Stimulated activated CD8-positive, alpha-beta memory T cell treated with anti-CD3 and anti-CD28 coated beads, Interleukin-4, amount 100 ng/mL, for 4 hours (primary cell): ENCODE measurements at regions not wholly inside any gene's neighbourhood (a gene's known extent, or its start where the extent isn't known, plus 50 kb on each side); places are given as distances from the start of the nearest gene placed in this dataset.

Source experiments
- DNase-seq, 2 donors: peaks; one replicate each; pipeline ENCODE4 v3.0.0-alpha.2; 2020; ENCODE audit warnings: low read depth in 2 of 2, low spot score in 1 of 2

DNA sequence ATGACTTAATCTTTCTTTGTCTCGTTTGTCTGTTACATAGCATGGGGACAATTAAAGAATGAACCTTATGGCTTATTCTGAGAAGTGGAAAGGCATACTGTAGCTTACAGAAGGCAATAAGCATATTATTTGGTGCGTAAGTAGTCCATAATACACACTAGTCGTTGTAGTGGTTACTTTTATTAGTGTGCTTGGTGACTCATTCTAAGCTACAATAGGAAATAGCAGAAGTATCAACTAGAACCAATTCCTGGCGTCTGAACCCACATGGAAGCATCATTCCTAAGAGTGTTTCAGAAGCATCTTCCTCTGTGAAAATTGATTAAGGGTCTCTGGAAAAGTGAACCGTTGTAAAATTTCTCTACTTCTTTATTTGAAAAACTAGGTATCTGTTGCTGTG lies 777.8 kb upstream of the EEF2KMT start:
- no peak for DNase-seq

GRCh38 chr16:5874899-5875298 lies 777.3 kb upstream of the EEF2KMT start:
- DNase-seq: no peak

- no peak for DNase-seq
These were observed 775.6 kb upstream of the EEF2KMT start for GRCh38 chr16:5873221-5873620.

GRCh38 chr16:5870886-5871691 lies 773.5 kb upstream of the EEF2KMT start:
- no peak for DNase-seq

- no peak for DNase-seq
These were observed 769.7 kb upstream of the EEF2KMT start for GRCh38 chr16:5867250-5867649.

DNA sequence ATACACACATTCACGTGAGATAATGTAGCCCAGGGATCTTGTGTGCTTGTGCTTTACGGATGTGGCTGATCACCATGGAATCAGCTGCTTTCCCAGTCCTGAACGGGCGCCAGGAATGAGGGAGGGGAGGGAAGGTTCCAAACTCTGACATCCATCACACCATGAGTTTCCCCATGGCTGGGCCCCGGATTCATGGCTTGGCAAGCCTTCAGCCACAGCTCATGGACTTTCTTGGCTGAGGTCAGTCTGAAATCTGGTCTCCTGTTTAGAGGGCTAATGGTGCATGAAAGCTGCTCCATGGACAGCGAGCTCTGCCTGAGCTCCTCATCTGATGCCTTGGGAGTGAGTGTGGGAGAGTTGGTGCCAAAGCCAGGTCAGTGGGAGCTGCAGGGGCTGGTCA lies 767.6 kb upstream of the EEF2KMT start:
- DNase-seq: no peak

GRCh38 chr16:5863071-5863606 lies 765.5 kb upstream of the EEF2KMT start:
- no peak for DNase-seq

DNA sequence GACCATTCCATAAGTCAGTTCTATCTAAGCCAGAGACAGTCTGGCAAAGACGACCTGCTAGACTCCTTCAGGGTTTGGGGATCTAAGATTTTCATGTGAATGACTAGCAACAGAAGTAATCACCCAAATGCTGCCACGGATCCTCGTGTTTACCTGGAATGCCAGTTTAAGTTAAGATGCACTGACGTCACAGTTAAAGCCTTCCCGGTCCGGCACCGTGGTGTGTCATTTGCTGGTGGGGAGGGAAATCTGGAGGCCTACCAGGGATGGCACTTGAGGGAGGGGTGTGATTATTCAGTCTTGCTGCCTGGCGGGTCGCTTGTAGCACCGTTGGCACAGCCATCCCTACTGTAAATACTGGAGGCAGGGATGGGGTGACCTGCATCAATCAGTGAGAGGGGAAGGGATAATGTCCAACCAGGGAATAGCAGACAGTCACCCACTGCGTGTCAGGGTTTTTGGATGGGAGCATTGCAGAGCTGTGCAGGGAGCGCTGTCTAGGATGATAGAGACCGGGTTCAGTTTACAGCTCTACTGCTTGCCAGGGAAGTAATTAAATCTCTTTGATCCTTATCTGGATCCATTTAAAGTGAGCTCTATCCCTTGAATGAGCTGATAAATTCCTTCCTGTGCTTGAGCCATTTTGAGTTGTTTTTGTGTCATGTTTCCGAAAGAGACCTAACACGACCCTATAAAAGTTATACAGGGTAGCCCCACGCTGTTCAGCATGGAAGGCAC lies 764.7 kb upstream of the EEF2KMT start:
- DNase-seq: no peak

DNA sequence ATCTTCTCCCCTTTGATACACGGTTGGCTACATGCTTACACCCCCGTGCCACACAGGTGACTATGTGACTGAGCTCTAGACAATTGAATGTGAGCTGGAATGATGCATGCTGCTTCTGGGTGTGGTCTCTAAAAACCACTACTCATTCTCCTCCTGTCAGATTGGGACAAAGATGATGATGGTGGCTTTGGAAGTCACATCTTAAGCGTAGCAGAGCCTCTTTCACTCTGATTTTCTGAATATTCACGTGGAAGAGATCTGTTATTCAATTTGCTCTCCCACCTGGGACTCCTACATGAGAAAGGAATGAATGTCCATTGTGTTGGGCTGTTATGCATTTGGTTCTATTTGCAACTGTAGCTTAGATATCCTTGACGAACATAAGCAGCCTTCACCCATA lies 763.6 kb upstream of the EEF2KMT start:
- DNase-seq: no peak

DNA sequence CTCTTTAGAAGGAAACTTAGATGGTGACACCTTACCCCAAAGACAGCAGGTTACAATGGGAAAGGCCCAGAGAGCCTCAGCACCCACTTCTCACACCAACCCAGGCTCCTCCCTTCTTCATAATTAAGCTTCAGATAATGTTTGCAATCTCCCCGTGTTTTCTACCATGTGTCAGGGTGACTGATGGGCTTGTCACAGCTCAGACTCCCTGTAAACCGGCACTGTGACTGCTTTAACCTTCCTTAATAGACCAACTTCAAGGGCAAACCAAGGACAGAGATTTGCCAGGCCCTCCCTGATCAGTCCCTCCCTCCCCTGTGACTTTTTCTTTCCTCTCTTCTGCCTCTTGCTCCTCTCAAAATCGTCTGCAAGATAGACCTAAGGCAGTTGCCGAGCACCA lies 760.6 kb upstream of the EEF2KMT start:
- no peak for DNase-seq

DNA sequence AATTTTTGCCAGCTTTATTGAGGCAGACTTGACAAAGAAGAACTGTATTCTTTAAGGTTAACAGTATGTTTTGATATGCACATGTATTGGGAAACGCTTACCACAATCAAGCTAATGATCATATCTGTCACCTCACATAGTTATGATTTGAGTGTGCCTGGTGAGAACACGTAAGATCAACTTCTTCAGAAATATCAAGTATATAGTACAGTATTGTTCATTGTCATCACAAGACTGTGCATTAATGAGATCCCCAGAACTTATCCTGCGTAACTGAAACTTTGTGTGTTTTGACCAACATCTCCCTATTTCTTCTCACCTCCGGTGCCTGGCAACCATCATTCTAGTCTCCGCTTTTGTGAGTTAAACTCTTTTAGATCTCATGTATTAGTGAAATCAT lies 756.4 kb upstream of the EEF2KMT start:
- no peak for DNase-seq

GRCh38 chr16:5852151-5852550 lies 754.6 kb upstream of the EEF2KMT start:
- DNase-seq: no peak

DNA sequence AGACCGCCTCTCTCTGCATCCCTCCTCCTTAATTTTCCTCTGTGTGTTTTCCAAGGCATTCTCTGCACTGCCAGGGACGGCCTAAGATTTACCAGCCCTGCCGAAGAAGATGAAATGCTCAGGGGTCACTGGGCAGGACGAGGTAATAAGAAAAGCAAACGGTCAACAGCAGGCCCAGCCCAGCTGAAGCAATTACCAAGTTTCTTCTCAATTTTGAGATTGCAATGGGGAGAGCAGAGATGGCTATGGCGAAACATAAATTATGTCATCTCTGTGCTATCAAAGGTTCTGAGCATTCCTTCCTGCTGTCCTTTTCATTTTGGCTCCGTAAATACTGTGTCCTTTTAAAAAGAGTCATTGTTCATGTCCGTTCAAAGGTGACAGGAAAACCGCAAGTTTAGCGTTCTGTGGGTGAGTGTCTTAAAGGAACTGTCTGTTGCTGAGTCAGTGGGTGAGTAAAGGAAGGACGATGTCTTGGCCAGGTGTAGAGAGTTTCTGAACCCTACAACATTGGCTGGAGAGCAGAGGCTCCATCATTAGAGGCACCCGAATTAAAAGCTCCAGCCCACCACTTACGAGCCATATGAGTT lies 753.9 kb upstream of the EEF2KMT start:
- no peak for DNase-seq

DNA sequence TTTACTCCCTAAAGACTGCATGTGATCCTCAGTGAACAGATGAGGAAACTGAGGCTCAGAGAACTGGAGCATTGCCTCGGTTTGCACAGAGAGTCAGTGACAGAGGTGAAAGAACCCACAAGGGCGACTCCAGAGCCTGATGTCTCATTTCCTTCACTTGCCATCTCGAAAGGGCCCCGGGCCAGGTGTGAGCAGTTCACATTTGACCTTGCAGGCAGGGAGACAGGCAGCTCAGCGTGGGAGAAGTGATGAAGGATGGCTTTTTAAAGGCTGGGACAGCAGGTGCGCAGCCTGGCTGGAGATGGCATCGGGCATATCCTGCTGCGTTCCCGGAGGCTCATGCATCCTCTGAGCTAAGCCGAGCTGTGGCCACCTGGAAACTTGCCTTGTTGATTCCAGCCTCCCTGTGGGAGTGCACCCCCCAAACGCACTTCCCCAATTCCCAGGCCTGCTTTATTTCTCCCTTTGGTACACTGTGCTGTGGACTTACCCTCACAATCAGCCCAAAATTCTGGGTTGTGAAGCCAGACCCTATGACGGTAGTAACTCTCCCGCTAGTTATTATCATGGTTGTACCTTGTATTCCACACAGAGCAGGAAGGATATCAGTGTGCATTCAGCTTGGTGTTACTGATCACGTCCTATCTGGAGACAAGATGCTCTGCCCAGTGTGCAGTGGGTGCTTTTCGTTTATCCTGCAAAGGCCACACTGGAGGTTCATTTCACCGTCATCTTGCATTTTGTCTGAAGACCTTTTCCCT lies 753.2 kb upstream of the EEF2KMT start:
- no peak for DNase-seq

GRCh38 chr16:5845046-5845445 lies 747.5 kb upstream of the EEF2KMT start:
- no peak for DNase-seq

- no peak for DNase-seq
These were observed 744.4 kb upstream of the EEF2KMT start for GRCh38 chr16:5841974-5842373.

DNA sequence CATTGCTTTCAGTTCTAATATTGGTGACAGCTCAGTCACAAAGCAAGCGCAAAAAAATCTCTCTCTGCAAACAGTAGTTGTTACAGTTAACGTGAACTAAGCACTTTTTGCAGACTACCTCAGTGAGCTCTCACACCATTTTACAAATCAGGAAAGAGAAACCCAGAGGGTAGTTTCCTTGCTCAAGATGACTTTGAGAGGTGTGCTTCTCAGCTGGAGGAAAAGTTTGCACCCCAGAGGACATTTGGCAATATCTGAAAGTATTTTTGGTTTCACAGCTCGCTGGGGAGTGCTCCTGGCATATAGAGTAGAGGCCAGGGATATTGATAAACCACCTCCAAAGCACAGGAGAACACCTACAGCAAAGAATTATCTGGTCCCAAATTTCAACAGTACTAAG lies 741.1 kb upstream of the EEF2KMT start:
- no peak for DNase-seq

DNA sequence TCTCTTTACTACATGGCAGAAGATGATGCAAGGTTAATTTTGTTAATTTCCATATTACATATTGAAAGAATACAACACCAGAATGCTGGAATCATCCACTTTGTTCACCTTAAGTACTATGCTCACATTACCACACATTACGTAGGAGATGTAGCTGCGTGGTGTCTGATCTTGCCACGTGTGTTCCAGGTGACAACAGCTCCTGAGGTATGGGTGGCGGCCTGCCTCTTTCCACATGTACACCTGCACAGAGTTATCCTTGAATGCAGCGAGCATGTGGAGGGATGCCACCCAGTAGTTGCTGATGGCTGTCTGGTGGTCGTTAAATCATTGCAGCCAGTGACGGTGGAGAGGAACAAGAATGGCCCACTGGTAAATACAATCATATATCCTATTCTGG lies 740.5 kb upstream of the EEF2KMT start:
- DNase-seq: no peak

DNA sequence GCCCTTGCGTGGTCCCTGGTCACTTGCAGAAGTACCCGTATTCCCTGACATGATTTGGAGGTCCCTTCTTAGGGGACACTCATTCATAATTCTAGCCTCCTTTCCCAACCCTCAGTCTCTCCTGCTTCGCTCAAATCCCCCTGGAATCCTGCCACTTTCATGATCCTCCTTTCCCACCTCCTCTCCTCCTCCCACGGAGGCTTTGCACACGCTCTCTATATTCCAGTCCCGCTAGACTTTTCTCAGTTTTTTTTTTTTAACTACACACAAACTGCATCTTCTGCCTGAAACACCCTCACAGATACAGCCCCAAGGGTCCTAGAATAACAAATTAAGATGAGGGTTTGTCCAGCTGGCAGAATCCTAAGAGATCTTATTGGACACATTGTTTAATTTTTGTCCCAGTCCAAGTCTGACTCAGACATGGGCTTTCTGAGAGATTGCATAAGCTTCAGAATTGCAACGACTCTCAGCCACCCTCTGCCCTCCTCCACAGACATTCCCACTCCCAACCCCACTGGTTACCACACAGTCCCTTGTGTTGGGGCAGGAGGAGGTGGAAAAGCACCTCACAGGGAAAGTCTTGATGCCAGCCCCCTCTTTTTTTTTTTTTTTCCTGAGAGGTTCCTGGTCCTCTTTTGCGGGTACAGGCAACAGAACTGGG lies 739.5 kb upstream of the EEF2KMT start:
- no peak for DNase-seq

- no peak for DNase-seq
These were observed 738.3 kb upstream of the EEF2KMT start for GRCh38 chr16:5835876-5836275.

- no peak for DNase-seq
These were observed 728.7 kb upstream of the EEF2KMT start for GRCh38 chr16:5826332-5826731.
